GM21717 (cell line): ENCODE measurements at regions not wholly inside any gene's neighbourhood (a gene's known extent, or its start where the extent isn't known, plus 50 kb on each side); places are given as distances from the start of the nearest gene placed in this dataset.
"Not testable (repeated sequence)": the region's sequence is repeated elsewhere in the genome, so short reads cannot be mapped to it uniquely, and the experiment has no call there.

Source experiments
- ATAC-seq: cut with Tn5 transposase; IDR thresholded peaks from one replicate; pipeline ENCODE4 v1.9.1; 2021; ENCODE audit warnings: mild to moderate bottlenecking, moderate library complexity; ENCODE audit not compliant: unreplicated experiment

- ATAC-seq = no peak
Observed at GRCh38 chr5:2353211-2353610, 398.3 kb downstream of the IRX2 start.

GRCh38 chr5:2352101-2352861, 399.2 kb downstream of the IRX2 start:
- ATAC-seq = no peak

- not testable (repeated sequence) for ATAC-seq
Observed at GRCh38 chr5:2349768-2350167, 401.7 kb downstream of the IRX2 start.

- no peak for ATAC-seq
Observed at GRCh38 chr5:2338686-2339085, 412.8 kb downstream of the IRX2 start.

- ATAC-seq = no peak
Observed at GRCh38 chr5:2335733-2336515, 415.6 kb downstream of the IRX2 start.

- ATAC-seq = no peak
Observed at GRCh38 chr5:2335125-2335732, 416.2 kb downstream of the IRX2 start.

- ATAC-seq = no peak
Observed at GRCh38 chr5:2334719-2335118, 416.8 kb downstream of the IRX2 start.

- no peak for ATAC-seq
Observed at GRCh38 chr5:2333291-2333690, 418.2 kb downstream of the IRX2 start.

GRCh38 chr5:2332521-2332920, 419.0 kb downstream of the IRX2 start:
- ATAC-seq = no peak

GRCh38 chr5:2330325-2331130, 420.9 kb downstream of the IRX2 start:
- ATAC-seq = no peak

GRCh38 chr5:2329741-2330140, 421.7 kb downstream of the IRX2 start:
- ATAC-seq = no peak

- no peak for ATAC-seq
Observed at GRCh38 chr5:2326601-2327000, 424.9 kb downstream of the IRX2 start.

GRCh38 chr5:2324788-2325187, 426.7 kb downstream of the IRX2 start:
- ATAC-seq = no peak

- no peak for ATAC-seq
Observed at GRCh38 chr5:2320611-2321010, 430.9 kb downstream of the IRX2 start.

GRCh38 chr5:2317540-2317939, 433.9 kb downstream of the IRX2 start:
- no peak for ATAC-seq

- no peak for ATAC-seq
Observed at GRCh38 chr5:2311851-2312250, 429.1 kb upstream of the IRX4 start.

- ATAC-seq = no peak
Observed at GRCh38 chr5:2310946-2311345, 428.2 kb upstream of the IRX4 start.

- no peak for ATAC-seq
Observed at GRCh38 chr5:2307631-2308030, 424.9 kb upstream of the IRX4 start.

GRCh38 chr5:2306711-2307110, 424.0 kb upstream of the IRX4 start:
- ATAC-seq = no peak

GRCh38 chr5:2303431-2304100, 420.8 kb upstream of the IRX4 start:
- ATAC-seq = no peak

GRCh38 chr5:2302169-2302568, 419.4 kb upstream of the IRX4 start:
- ATAC-seq = no peak
